Activated T-helper 9 cell treated with anti-CD3 and anti-CD28 coated beads, Interleukin-2, amount 50 U/mL, for 16 hours (primary cell): ENCODE measurements at regions not wholly inside any gene's neighbourhood (a gene's known extent, or its start where the extent isn't known, plus 50 kb on each side); places are given as distances from the start of the nearest gene placed in this dataset.

Experiments
- DNase-seq: peaks from one replicate; pipeline ENCODE4 v3.0.0-alpha.2; 2020; ENCODE audit warnings: low read depth

DNA sequence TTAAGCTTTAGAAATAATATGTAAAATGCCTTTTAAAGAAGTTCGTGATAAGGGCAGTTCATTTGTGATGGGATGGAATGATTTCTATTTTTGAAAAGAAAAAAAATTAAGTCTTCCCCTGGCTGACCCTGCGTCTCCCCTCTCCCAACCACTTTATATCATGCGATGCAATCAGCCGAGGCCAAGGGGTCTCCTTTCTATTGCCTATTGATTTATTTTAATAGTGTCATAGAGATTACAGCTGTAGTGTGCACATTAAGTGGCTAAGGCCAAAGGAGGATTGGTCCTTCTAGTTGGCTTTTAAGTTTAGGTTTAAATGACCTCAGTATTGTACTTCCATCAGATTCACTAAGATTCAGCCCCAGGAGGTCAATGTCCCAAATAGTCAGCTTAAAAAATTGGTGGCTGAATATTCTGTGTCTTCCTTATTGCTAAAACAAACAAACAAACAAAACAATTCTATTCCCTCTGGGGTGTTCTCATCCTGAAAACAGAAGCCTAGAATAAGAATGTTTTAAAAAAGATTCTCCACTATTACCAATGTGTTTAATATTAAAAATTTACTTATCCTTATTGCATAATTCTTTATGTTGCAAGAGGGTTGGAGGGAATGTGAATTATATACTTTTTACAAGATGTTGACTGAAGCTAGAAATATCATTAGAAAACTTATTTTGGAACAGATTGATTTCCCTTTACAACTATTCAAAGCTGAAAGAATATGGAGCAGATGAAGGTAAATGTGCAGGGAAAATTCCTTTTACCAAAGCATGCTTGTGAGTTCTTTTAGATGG lies 359.1 kb downstream of the SAMD5 start:
- DNase-seq = no peak

DNA sequence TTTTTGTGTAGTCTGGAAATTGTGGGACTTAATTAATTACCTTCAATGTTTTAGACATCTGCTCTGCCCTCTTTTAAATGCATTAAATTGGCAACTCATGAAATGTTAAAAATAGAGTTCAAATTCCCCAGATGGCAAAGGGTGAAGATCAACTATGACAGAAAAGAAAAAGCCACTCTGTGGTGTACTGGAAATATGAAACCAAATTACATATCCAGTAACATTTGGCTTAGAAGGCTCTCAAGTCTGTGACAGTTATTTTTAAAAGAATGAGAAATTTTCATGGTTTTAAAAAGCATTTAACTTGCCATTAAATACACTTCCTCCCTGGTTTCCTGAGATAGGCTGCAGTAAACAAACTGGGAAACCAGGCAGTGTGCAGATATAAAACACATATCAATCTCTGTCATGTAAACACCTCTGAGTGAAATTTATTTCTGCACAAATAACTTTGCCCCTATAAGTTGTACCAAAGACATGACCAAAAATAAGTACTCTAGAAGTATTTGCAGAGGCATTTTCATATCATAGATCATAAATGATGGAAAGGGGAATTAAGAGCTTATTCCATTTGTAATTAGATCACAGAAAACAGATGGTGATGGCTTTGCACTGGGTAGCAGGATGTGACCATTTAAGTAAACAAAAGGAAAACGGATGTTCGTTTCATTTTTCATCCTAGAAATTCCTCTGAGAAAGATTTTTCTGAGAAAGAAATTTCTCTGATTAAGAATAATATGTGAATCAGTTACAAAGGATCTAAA lies 360.1 kb downstream of the SAMD5 start:
- DNase-seq = no peak

DNA sequence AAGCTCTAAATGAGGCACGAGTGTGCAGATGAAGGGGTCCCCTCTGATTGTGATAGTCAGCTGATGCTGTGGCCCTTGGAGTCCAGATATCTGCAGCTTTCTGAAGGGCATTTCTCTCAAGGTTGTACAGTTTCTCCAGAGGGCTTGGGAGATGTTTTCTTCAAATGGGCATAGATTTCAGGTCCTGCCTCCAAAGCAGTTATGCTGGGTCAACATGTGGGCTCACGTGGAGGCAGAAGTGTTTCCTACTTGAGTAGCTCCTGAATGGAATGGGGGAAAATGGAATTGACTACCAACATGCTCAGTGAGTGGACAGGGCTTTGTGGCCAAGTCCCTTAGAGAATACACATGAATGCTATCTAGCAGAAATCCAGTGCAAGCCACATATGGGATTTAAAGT lies 360.7 kb downstream of the SAMD5 start:
- DNase-seq = no peak

DNA sequence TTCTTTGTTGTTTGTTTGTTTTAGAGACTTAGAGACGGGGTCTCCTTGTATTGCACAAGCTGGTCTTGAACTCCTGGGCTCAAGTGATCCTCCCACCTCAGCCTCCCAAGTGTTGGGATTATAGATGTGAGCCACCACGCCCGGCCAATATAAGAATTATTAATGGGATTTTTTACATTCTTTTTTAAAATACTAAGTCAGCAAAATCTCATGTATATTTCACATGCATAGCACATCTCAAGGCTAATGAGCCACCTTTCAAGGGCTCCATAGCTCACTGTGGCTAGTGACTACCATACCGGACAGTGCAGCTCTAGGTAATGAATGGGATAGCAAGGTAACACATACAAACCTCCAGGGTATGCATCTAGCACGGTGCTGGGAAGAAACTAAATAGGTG lies 361.4 kb downstream of the SAMD5 start:
- no peak for DNase-seq

DNA sequence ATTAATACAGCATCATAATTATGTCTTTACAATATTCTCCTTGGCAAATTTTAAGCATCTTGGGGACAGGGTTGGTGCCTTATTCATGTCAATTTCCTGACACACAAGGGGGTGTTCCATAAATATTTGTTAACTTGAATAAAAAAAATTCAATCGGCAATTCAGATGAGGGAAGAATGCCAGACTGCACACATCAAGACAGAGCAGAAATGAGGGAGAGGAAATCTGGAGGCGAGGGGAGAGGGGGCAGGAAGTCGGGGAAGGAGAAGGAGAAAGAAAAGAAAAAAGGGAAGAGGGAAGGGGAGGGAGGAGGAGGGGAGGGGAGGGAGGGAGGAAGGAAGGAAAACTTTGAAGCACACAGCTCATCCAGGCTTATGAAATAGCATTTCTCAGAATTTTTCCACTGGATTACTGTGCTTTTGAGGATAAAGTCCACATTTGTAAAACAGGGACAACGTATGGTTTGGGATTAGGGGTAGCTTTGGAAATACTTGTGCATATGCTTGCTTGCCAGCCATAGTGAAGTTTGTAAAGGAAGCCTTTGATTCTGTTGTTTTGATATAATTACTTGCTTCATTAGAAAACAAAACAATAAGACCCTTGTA lies 362.1 kb downstream of the SAMD5 start:
- no peak for DNase-seq

DNA sequence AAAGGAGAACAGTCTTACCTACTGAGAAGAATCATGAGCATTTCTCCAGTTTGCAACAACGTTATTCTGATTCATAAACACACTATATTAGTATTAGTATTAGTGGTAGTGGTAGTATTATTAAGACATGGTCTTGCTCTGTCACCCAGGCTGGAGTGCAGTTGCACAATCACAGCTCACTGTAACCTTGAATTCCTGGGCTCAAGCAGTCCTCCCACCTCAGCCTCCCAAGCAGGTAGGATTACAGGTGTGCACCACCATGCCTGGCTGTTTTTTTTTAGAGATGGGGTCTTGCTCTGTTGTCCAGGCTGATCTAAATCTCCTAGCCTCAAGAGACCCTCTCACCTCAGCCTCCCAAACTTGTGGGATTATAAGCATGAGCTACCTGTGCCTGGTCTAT lies 363.5 kb downstream of the SAMD5 start:
- no peak for DNase-seq

DNA sequence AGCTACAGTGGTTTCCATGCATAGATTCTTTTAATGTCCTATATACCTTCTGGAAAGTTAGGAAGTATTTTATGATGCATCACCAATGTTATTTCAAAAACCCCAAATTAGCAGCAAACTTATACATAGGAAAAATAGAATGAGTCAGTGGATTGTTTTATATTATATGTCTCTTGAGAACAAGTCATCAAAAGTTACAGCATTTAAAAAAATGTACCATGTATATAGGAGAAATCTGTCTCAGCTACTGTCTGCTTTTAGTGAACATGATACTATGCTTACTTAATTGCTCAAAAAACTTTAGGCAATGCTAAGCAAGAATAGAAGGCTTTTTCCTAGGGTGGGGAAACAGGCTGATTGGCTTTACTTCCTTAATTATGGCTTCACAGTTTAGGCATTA lies 365.3 kb downstream of the SAMD5 start:
- no peak for DNase-seq

DNA sequence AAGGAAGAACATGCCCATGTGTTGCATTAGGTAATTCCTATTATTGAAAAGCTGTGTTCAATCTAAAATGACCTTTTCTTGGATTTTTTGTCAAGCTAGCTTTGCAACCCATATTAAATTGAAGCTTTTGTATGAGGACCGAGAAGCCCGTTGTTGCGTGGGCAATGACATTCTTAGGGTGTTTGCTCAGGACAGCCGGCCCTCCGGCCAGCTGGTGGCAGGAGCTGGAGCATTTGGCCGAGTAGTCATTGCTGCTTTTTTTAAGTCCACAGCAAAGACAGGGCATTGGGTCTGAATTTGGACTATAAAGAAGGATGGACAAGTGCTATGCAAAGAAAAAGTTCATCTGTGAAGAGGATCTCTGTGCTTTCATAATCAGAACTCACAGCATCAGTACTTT lies 365.8 kb downstream of the SAMD5 start:
- no peak for DNase-seq

DNA sequence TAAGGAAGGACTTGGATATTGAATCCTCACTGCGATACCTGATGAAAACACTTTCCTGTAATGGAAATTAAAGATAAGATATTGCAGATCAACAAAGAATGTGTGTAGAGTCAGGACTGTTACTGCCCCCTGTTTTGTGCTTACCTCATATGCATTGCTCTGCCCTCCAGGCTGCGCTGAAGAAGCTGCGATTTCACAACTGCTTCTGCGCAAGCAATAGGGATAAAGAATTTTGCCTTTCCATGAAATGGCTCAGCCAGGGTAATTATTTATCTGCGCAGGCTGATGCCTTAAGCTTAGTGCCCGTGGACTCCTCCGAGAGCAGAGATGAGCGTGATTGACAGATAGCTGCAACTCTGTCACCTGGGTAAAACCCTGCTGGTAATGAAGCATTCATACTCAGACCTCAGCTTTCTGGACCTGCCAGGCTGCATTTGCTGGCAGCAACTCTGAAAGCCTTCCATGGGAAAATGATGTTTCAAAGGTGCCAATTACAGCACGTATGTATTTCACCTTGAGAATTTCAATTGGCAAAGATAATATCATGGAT lies 370.6 kb downstream of the SAMD5 start:
- DNase-seq = no peak

DNA sequence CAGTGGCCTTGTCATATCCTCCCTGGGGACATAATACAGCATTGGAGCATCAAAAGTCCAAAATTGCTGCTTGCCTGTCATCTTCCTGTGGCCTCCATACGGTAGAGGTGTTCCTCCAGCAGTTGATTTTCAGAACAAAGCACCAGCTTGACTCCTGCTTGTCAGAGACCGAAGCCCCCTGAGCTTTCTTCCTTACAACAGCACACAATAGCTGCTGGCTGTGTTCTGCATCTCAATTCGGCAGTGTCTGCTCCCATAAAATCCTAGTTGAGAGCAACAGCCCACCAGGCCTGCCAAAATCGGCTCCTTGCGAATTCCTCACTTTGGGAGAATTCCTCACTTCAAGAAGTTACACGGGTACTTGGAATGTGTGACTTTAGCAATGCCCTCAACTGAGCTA lies 372.9 kb downstream of the SAMD5 start:
- DNase-seq = no peak

DNA sequence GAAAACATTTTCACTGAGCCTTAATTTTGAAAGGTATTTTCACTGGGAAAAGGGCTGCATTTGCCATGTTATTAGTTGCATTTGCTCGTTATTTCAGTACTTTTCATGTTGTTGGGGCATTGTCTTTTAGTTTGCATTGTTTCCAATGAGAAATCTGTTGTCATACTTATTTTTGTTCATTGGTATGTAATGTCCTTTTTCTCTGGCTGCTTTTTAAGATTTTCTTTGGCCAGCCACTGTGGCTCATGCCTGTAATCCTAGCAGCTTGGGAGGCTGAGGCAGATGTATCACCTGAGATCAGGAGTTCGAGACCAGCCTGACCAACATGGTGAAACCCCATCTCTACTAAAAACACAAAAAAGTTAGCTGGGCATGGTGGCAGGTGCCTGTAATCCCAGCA lies 379.9 kb downstream of the SAMD5 start:
- DNase-seq = no peak

DNA sequence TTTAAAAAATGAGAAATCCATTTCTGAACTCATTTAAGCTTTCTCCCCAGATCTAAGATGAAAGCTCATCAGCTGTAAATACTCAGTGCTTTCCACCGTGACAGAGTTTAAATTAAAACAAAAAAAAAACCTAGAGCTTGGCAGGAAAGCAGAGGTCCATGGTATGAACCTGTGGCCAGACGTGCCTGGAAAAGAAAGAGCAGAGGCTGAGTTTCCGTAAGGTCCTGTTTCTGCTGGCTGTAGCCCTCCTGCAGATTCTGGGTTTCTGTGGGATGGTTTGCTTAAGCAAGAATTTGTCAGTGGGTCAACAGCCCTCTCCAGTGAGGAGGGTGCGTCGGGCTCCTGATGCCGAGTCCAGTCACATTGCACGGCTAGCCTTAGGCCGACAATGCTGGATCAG lies 383.2 kb downstream of the SAMD5 start:
- DNase-seq = no peak

DNA sequence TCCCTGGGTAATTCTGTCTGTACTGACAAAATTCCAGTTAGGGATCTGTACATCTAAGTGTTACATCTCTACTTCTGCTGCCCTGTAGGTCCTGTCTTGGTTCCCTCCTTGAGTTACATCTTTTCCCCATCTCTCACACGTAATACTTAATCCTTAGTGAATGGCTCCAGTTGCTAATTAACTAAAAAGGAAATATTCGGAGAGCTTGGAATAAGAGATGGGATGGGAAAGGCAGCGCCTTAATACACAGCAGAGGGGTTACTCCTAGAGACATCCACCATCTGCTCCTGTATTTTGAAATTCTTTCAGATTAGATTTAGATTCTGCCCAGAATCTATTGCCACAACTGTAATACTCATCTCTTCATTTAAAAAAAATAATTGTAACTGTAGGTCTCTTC lies 384.0 kb downstream of the SAMD5 start:
- no peak for DNase-seq

DNA sequence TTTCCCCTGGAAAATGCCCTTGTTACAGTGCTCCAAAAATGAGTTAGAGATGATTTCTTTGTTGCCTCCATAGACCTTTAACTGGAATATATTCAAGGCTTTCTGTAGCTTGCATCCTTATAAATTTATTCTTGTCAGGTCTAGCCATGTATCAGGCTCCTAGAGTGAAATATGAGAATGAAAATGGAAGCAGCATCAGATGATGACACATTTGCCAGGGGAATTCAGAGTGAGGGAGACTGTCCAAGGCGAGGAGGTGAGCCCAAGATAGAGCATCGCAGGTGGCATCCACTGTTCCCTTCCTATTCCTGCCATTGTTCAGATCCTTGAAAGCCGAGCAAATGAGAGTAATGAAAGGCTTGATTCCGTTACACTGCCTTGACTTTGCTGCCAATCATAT lies 386.8 kb downstream of the SAMD5 start:
- no peak for DNase-seq

DNA sequence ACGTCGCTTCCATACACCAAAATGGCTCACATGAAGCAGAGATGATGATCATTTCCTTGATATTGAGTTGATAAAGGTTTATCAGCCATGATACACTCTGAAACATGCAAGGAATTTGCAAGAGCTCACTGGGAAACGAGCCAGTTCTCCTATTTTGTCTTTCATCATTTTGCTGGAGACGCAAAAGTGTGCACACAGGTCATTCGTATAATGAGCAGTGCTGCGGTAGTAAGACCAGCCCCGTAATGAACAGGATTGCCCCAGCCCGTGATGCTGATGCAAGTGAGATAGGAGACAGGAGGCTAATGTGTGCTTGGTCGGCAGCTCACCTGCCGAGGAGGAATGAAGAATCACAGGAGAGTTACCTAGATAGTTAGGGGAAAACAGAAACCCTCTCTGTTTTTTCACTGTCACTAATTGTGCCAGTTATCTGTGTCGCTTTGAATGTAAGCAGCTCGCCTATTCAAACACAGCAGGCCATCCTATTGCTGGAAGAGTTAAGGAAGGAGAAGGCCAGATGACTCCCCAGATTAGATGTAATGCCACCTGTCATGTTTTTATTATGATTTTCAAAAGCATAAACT lies 391.8 kb downstream of the SAMD5 start:
- no peak for DNase-seq

DNA sequence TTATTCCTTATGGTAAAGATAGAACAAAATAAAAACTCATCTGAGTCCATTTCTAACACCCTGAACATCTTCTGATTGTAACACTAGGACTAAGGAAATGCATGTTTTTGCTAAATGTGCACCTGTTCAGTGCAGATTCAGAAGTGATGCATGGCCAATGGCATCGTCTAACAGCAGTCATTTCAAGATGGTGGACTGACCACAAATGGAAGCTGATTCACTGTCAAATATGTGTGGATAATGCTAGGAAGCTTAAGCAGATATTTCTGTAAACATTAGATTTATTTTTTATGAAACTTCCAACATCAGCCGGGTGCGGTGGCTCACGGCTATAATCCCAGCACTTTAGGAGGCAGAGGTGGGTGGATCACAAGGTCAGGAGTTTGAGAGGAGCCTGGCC lies 394.8 kb downstream of the SAMD5 start:
- no peak for DNase-seq

DNA sequence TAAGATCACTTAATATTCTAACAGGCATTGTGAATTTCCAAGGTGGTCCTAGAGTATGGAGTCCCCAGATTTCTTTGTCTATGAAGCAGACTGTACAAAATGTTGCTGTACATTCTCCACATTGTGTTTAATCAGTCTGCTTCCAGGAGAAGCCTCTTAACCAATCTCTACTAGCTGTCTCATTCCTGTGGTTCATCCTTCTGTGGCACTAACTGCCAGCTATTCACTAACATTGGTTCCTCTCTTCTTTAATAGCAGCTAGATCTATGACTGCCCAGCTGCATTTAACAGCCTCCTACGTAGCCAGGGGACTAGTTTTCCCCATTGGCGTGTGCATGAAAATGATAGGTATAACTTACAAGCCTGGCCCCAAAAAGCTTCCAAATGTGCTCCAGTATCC lies 395.4 kb downstream of the SAMD5 start:
- no peak for DNase-seq

DNA sequence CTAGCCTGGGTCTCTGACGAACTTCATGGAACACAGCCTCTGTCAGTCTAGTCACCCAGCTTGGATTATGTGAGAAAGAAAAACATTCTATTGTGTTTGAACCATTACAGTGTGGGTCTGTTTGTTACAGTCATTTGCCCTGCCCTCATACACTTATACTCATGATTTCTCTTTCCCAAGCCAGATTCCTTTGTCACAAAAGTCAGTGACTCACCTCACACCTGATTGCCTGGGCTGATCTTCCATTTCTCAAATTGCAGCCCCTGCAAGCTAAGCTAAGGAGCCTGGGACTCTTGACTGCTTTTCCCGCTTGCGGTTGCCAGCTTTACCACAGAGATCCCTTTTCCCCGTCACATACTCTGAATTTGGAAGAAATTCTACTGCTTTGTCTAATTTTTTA lies 395.9 kb downstream of the SAMD5 start:
- no peak for DNase-seq

DNA sequence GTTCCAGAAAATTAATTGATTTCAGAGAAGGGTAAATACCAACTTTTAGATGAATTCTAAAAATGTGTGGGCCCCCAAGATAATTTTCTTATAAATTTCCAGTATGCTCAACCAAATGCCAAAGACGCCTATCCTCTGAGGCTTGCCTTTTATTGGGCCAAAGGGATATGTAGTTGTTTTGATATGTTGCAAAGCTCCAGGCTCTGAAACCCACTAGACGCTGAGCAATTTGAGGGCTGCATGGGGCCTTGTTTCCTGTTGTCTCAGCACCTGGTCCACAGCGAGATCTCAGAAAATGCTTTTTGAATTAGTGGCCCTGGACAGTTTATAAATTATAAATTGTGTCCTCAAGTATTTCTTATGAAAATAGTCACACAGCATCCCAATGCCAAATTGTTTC lies 397.2 kb downstream of the SAMD5 start:
- no peak for DNase-seq

DNA sequence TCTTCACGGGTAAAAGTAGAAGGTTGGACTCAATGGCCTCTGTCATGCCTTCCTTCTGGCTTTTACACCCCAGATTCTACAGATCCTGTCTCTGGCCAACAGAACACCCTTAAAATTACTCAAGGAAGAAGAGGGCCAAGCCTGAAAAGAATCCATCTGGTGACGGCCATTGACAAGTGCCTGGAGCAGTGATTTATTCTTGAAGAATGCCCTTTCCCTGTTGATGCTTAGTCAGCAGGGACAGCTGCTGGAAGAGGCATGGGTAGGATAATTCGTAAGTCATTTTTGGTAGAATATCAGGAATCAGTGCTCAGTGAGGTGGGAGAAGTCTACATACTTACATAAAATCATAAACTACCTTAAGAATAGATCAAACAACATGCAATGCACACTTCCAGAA lies 397.9 kb downstream of the SAMD5 start:
- no peak for DNase-seq

DNA sequence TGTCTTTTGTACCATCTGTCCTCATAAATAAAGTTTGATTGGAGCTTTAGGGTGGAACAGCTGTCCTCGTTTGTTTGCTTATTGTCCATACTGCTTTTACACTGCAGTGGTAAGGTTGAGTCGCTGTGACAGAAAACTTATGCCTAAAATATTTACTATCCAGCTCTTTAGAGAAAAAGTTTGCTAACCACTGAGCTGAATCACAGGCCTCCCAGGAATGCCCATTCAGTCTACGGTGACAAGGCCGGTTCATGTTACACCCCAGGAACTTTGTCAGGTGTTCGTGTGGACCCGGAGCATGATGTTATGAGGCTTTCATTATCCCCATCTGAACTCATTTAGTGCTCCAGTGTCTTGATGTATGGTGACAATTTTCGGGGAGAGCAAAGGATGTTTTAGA lies 401.1 kb downstream of the SAMD5 start:
- DNase-seq = no peak

DNA sequence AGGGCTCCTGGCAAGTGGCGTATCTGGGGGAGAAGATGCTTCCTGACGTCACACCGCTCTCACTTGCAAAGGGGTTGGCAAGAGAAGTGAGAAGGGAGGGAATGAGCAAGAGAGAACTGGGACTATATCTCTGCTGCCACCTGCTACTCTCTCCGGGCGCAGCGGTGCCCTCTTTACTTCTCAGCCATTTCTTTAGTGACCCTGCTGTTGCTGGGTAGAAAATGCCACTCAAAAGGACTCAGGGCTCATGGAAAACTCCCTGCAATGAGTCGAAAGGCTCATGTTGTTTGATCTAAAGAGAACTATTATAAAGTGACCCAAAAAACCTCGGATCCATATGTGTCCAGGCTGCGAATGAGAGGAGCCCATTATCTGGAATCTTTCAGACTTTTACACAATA lies 401.8 kb downstream of the SAMD5 start:
- no peak for DNase-seq

DNA sequence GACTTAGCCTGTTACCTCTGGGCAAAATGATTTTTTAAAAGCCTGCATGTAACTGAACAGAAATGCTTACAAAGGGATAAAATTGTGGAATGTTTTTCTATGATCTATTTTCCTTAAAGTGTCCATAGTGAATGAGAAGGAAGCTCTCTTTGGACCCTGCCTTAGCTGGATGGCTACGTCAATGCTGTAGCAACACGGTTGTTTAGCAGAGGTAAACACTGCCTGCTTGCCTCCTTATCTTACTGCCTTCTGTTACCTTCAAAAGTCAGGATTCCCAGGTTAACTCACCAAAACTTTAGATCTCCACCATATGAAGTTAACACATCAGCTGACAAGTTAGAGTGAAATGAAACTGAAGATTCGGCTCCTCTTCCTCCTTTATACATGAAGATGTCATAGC lies 402.6 kb downstream of the SAMD5 start:
- DNase-seq = no peak
